Tibial nerve (tissue), 4 donors: ENCODE measurements at regions not wholly inside any gene's neighbourhood (a gene's known extent, or its start where the extent isn't known, plus 50 kb on each side); places are given as distances from the start of the nearest gene placed in this dataset.

ENCODE experiments used
- DNase-seq, 2 donors: peaks; one replicate each; pipeline ENCODE4 v3.0.0-alpha.2; 2019; ENCODE audit warnings: low spot score in 2 of 2
- H3K27ac ChIP-seq, 4 donors: fragments of 200-600 bp; sonication (generic) in 3 of 4; one replicate each; pipeline ENCODE4 v1.5.1; 2017 to 2019; ENCODE audit warnings: mild to moderate bottlenecking in 1 of 4
- H3K27me3 ChIP-seq, 2 donors: fragments of 200-600 bp; sonication (generic) in 1 of 2; one replicate each; pipeline versions ENCODE4 v1.5.1 to v1.6.0; 2017 to 2019
- H3K36me3 ChIP-seq, 3 donors: fragments of 200-600 bp; sonication (generic); one replicate each; pipeline ENCODE4 v1.5.1; 2018 to 2019
- H3K4me1 ChIP-seq, 4 donors: fragments of 200-600 bp; sonication (generic) in 3 of 4; one replicate each; pipeline ENCODE4 v1.5.1; 2017 to 2019
- H3K4me3 ChIP-seq, 4 donors: fragments of 200-600 bp; sonication (generic) in 3 of 4; one replicate each; pipeline ENCODE4 v1.5.1; 2017 to 2019; ENCODE audit warnings: mild to moderate bottlenecking in 1 of 4, moderate library complexity in 1 of 4
- H3K9me3 ChIP-seq, 4 donors: fragments of 200-600 bp; sonication (generic) in 3 of 4; one replicate each; pipeline ENCODE4 v1.5.1; 2017 to 2019
- EP300 ChIP-seq, 2 donors: sonication (generic); formaldehyde crosslinking; IDR thresholded peaks; one replicate each; pipeline ENCODE4 v1.6.1; 2017; ENCODE audit warnings: antibody characterized with exemption in 2 of 2, mild to moderate bottlenecking in 1 of 2
- POLR2A ChIP-seq, 2 donors: fragments of 450-650 bp; IDR thresholded peaks; one replicate each; pipeline ENCODE4 v1.6.1; 2017; ENCODE audit warnings: antibody characterized with exemption in 2 of 2, mild to moderate bottlenecking in 2 of 2, moderate library complexity in 2 of 2
- WGBS, 2 donors: methylation state at CpG; one replicate each; pipeline ENCODE4 v1.1.5; 2018; 5-methylcytosine and 5-hydroxymethylcytosine counted together
- TF ChIP-seq, protein P1 (sequence below), 5 experiments: fragments of 200-600 bp in 3 of 5; fragments of 450-650 bp in 2 of 5; sonication (generic) in 3 of 5; IDR thresholded peaks; one replicate each; pipeline ENCODE4 v1.5.1; 2016 to 2019; ENCODE audit warnings: antibody characterized with exemption in 5 of 5, mild to moderate bottlenecking in 3 of 5, moderate library complexity in 2 of 5

DNA sequence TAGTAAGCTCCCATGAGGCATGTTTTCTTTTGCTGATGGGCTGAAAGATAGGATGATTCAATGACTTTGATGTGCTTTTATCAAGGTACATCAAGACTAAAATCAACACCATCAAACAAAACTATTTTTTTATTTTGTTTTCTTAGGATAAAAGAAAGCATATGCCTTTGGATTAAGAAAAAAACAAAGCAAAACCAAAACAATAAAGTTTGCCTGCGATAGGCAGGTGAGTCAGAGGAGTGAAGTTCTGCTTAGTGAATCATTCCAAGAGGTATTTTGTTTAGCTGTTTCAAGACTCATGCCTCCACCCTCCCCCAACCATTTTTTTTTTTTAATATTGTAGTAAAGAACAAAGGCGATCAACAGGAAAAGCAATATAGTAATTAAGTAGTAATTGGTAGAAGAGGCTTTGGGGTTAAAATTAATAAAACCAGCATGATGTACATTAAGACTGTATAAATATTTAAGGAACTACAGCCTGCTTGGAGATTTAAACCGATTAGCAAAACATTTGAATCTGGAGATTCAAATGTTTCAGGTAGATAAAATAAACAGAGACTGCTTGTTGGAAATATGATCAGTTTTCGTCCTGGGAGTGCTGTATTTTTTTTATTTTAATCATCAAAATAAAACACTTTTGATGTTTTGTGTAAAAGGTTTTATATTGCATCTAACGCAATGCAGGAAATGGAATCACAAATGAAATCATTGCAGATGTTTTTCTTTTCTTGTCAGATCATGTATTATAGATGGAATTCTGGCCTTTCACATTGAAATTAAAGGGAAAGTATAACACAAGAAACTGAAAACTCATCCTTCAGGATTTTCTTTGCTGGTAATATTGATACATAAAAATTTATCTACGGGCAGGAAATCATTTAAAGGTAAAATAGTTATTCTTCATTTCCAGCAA, 482.3 kb upstream of the MANEA start:
- 62 to 66% methylated on average over 6 of the region's 6 CpGs for WGBS, 2 donors
- TF ChIP-seq, protein P1, sequence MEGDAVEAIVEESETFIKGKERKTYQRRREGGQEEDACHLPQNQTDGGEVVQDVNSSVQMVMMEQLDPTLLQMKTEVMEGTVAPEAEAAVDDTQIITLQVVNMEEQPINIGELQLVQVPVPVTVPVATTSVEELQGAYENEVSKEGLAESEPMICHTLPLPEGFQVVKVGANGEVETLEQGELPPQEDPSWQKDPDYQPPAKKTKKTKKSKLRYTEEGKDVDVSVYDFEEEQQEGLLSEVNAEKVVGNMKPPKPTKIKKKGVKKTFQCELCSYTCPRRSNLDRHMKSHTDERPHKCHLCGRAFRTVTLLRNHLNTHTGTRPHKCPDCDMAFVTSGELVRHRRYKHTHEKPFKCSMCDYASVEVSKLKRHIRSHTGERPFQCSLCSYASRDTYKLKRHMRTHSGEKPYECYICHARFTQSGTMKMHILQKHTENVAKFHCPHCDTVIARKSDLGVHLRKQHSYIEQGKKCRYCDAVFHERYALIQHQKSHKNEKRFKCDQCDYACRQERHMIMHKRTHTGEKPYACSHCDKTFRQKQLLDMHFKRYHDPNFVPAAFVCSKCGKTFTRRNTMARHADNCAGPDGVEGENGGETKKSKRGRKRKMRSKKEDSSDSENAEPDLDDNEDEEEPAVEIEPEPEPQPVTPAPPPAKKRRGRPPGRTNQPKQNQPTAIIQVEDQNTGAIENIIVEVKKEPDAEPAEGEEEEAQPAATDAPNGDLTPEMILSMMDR (IDR thresholded peaks at IDR 0.05) = no peak
- TF ChIP-seq EP300 (IDR thresholded peaks at IDR 0.05) (no peak), POLR2A (IDR thresholded peaks at IDR 0.05) (no peak)

DNA sequence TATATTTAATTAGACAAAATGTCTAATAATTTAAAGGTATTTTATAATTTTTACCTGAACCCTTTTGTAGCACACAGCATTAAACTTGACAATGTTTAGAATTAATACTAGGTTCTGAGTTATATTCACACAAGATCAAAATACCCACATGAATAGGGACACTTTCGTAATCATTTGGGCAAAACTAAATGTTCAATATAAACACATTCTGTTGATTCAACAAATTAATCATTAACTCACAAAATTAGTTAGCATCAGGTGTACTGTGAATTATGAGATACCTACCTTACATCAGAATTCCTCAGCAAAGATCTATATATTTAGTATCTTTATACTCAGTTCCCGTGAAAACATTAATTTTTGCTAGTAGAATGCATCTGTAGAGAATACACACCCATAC, 481.5 kb upstream of the MANEA start:
- 94% methylated on average over 2 of the region's 2 CpGs for WGBS, 2 donors
- H3K9me3 ChIP-seq = no peaks in the 10 kb centered on the region
- DNase-seq = no peak
- no peaks in the 10 kb centered on the region for H3K36me3 ChIP-seq
- no peak overlapping the region for H3K27ac ChIP-seq
- H3K4me1 ChIP-seq = no peaks in the 10 kb centered on the region
- no peak overlapping the region for H3K4me3 ChIP-seq
- TF ChIP-seq EP300 (IDR thresholded peaks at IDR 0.05) (no peak), POLR2A (IDR thresholded peaks at IDR 0.05) (no peak)
- TF ChIP-seq, protein P1 (IDR thresholded peaks at IDR 0.05) = no peak
- H3K27me3 ChIP-seq = no peaks in the 10 kb centered on the region

More for the DNA sequence above, 482.3 kb upstream of the MANEA start:
- H3K4me3 ChIP-seq = no peak overlapping the region
- H3K4me1 ChIP-seq = no peaks in the 10 kb centered on the region
- no peaks in the 10 kb centered on the region for H3K27me3 ChIP-seq
- H3K36me3 ChIP-seq = no peaks in the 10 kb centered on the region
- no peak overlapping the region for H3K27ac ChIP-seq
- no peaks in the 10 kb centered on the region for H3K9me3 ChIP-seq
- no peak for DNase-seq

DNA sequence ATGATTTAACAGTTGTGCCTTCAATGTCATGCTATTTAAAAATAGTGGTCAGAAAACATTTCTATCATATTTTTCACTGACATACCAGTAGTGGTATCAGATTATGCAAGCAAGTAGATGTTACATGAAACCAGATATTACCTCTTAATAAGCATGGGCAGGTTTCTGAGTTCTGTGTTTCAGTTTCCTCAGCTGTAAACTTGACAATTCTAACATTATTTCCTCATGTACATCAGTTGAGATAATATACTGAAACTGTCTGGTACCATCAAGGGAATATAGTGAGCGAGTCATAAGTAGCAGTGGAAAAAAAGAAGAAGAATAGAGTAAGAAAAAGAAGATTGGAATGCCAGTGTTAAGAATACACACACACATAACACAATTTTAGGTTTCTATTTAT, 477.9 kb upstream of the MANEA start:
- no peak overlapping the region for H3K27ac ChIP-seq
- H3K9me3 ChIP-seq = no peaks in the 10 kb centered on the region
- DNase-seq = no peak
- H3K4me3 ChIP-seq = no peak overlapping the region
- 73 to 79% methylated on average over 1 of the region's 1 CpG for WGBS, 2 donors
- H3K27me3 ChIP-seq = no peaks in the 10 kb centered on the region
- TF ChIP-seq, protein P1 (IDR thresholded peaks at IDR 0.05) = no peak
- TF ChIP-seq EP300 (IDR thresholded peaks at IDR 0.05) = no peak
- no peaks in the 10 kb centered on the region for H3K4me1 ChIP-seq
- H3K36me3 ChIP-seq = no peaks in the 10 kb centered on the region

DNA sequence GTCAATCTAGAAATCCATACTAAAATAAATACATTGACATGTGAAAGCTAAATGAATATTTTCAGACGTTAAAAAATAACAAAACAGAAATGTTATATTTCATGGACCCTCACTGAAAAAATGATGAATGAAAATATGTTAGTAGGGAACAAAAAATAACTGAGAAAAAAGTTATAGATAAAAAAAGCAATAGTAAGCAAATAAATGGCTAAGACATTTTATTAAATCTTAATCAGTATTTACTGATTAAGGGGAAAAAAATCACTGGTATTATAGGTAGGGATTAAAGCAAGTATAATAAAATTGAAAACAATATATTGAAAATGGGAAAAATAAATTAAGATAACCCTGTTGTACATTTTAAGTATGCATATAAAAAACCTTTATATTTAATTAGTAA, 468.1 kb upstream of the MANEA start:
- TF ChIP-seq, protein P1 (IDR thresholded peaks at IDR 0.05) = no peak
- no peak for TF ChIP-seq EP300 (IDR thresholded peaks at IDR 0.05)
- TF ChIP-seq POLR2A (IDR thresholded peaks at IDR 0.05) = no peak
- 64 to 81% methylated on average over 1 of the region's 1 CpG for WGBS, 2 donors

DNA sequence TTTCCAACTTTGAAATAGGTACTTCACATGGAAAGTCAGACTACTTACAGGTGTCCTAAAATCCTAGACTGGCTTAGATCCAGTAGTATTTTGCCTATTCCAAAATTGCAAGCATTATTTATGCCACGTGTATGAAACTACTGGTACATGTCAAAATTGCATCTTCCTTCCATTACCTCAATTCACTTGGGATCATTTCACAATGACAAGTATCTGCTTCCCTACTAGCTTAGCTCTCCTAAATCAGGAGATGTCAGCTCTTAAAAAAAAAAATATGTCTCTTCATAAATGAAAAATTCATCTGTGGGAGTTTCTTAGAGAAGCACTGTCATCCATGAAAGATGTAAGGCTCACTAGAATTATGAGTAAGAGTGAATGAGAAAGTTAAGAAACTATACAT, 466.6 kb upstream of the MANEA start:
- no peak overlapping the region for H3K27ac ChIP-seq
- WGBS, 2 donors = 48 to 56% methylated on average over 1 of the region's 1 CpG
- H3K4me3 ChIP-seq = no peak overlapping the region
- no peaks in the 10 kb centered on the region for H3K27me3 ChIP-seq
- TF ChIP-seq, protein P1 (IDR thresholded peaks at IDR 0.05) = no peak
- TF ChIP-seq EP300 (IDR thresholded peaks at IDR 0.05) (no peak), POLR2A (IDR thresholded peaks at IDR 0.05) (no peak)
- no peak for DNase-seq
- no peaks in the 10 kb centered on the region for H3K36me3 ChIP-seq
- no peaks in the 10 kb centered on the region for H3K9me3 ChIP-seq
- H3K4me1 ChIP-seq = no peaks in the 10 kb centered on the region

More for the DNA sequence above, 468.1 kb upstream of the MANEA start:
- Histone ChIP-seq H3K36me3 (no peaks in the 10 kb centered on the region), H3K4me1 (no peaks in the 10 kb centered on the region), H3K9me3 (no peaks in the 10 kb centered on the region), H3K4me3 (no peak overlapping the region), H3K27ac (no peak overlapping the region), H3K27me3 (no peaks in the 10 kb centered on the region)
- DNase-seq = no peak
